GM19025 (cell line): ENCODE measurements at regions not wholly inside any gene's neighbourhood (a gene's known extent, or its start where the extent isn't known, plus 50 kb on each side); places are given as distances from the start of the nearest gene placed in this dataset.

Source experiments
- ATAC-seq: cut with Tn5 transposase; IDR thresholded peaks from one replicate; pipeline ENCODE4 v1.9.1; 2021; ENCODE audit warnings: mild to moderate bottlenecking, low read depth, moderate library complexity; ENCODE audit not compliant: unreplicated experiment

DNA sequence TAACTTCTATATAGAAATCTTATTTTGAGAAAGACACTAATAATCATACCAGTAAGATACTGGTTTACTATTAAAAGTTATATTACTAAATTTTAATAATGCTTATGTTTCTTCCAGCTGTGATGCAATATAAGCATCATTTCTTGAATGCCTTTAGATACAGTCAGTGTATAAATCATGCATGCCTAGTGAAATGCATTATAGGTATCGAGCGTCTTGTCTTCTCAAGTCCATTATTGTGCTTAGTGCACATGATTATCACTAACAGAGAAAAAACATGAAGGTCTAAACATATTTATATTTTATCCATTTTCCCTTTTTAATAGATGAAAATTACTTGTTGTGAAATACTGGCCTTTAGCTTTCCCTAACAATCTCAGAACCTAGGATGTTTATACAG is 1021.5 kb upstream of the AGA start:
- ATAC-seq = no peak

- ATAC-seq = no peak
These were observed 1029.0 kb upstream of the AGA start for GRCh38 chr4:178470996-178471784.

DNA sequence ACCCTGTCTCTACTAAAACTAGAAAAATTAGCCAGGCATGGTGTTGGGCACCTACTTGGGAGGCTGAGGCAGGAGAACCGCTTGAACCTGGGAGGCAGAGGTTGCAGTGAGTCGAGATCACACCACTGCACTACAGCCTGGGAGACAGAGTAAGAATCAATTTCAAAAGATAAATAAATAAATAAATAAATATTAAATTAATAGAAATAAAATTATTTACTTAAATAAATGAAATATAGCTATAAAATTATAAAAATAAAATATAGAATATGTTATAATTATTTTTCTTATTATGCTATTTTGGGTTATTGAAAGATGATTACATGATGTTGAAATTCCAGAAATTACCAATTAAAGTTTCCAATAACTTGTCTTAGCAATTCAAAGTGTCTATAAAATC is 1029.8 kb upstream of the AGA start:
- ATAC-seq = no peak

- no peak for ATAC-seq
These were observed 1037.9 kb upstream of the AGA start for GRCh38 chr4:178480105-178480504.

GRCh38 chr4:178480881-178481280 is 1038.6 kb upstream of the AGA start:
- no peak for ATAC-seq

DNA sequence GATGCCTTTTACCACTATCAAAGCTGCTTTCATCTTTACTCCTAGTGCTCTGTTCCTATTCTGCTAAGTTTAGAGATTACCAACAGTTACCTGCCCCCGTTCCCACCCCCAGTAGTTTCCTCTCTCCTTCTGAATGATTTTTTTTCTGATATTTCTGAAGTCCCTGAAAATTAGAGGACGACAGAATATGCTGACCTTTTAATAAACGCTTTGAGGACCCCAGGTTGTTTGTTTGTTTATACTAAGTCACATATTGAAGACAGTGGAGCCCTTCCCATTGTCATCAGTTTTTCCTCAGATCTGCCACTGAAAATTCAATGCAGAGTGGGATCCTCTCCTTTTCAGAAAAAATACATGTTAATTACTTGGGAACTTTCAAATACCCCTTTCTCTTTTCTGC is 1039.3 kb upstream of the AGA start:
- ATAC-seq = no peak

DNA sequence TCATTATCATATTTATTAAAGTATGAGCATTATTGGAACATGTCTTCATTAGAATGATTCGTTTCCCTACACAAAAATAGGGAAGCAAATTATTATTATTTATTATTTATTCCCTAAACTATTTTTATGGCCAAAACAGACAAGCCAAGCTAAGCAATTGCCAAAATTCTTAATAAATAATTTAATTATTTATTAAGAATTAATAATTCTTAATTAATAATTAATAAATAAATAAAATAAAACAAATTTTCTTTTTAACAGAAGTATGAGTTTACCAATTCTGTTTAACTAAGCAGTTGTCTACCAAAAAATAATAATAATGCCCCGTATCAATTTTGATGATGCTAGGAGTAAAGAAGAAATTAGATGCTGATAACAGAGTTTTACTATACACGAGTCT is 1080.8 kb upstream of the AGA start:
- ATAC-seq = no peak

GRCh38 chr4:178535939-178536579 is 1093.8 kb upstream of the AGA start:
- ATAC-seq = no peak

GRCh38 chr4:178553201-178553600 is 1111.0 kb upstream of the AGA start:
- ATAC-seq = no peak

- ATAC-seq = no peak
These were observed 1112.1 kb upstream of the AGA start for GRCh38 chr4:178554352-178554751.

DNA sequence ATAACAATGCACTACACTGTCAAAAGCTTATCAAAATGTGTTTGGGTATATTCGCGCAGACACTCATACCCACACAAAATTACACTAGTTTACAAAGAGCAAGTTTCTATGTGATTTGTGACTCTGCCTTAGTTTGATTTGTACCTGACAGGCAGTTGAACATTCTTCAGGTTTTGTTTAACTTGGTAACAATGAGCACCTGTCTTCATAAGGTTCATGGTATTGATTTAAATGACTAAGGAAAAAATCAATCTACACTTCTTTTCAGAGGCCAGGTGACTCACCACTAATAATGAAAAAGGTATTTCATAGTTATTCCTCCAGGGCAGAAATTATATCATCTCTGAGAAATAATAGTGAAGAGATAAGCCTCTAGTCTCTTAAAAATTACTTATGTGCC is 1114.6 kb upstream of the AGA start:
- ATAC-seq = no peak

DNA sequence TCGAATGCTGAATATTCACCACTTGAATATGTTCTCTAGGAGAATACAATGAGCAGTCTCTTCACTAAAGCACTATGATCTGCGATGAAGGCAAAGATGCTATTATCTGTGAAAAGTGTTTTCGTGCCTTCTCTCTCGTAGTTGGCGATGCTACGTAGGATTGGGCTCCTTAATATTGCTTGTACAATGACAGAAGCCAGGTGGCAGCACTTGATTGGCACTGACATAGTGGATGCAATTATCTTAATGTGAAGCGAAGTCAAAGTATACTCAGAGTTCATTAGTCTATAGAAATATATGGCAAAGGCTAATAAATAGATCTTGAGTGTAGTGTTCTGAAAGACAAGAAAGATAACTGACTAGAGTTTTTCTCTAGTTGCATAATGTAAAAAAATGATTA is 1135.7 kb upstream of the AGA start:
- no peak for ATAC-seq

GRCh38 chr4:178595500-178596138 is 1153.4 kb upstream of the AGA start:
- ATAC-seq = no peak

GRCh38 chr4:178598672-178599071 is 1156.4 kb upstream of the AGA start:
- no peak for ATAC-seq

GRCh38 chr4:178599521-178599920 is 1157.3 kb upstream of the AGA start:
- ATAC-seq = no peak

GRCh38 chr4:178602833-178603232 is 1160.6 kb upstream of the AGA start:
- no peak for ATAC-seq

- no peak for ATAC-seq
These were observed 1168.8 kb upstream of the AGA start for GRCh38 chr4:178611062-178611461.

GRCh38 chr4:178612733-178613132 is 1170.5 kb upstream of the AGA start:
- ATAC-seq = no peak

- no peak for ATAC-seq
These were observed 1190.2 kb upstream of the AGA start for GRCh38 chr4:178632415-178632814.

DNA sequence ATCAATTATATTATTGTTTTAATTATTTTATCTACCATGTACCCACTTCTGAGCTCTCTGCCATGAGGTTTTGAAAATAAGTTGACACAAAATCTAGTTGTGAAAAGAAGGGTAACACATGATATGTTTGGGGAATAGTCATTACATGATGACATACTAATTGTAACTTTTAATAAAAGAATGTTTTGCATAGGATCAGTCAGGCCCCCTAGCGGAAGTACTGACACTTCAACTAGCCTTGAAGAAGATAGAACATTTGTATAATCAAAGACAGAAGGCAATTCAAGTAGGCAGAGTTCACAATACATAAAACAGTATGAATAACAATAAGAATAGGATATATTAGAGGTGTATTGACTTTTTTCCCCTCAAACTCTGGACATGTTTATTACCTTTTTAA is 1191.0 kb upstream of the AGA start:
- no peak for ATAC-seq

DNA sequence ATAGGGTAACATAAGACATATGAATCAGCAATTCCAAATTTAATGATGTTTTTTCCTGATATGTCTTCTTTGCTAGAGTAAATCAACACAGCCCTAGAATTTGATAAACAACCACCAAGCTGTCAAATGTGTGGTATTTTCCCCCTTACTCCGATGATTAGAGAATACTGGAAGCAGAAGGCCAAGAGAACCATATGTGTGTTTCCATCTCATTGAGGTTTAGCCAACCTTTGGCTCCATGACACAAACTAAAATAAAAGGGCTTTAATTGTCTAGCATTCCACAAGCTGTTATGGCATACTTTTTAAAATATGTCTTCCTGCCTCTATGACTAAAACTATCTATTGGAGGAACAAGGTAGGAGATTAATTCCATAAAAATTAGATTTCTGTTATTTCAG is 1222.4 kb upstream of the AGA start:
- no peak for ATAC-seq

DNA sequence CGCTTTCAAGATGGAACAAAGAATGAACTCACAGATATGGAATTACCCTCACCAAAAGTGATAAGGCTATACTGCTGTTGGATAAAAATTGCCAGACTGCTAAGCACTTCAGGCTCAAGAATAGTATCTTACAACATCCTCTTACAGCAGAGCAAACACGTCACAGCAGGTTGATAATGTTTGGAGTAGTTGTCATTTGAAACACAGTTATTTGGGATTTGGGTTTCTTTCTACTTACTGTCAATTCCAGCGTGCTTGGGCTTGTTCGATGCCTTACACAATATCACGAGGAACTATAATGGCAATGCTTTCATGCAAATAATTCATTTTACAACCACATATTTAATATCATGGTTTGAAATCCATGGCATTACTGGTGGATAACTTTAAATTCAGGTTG is 1223.7 kb upstream of the AGA start:
- no peak for ATAC-seq
